ENCODE measurements at regions not wholly inside any gene's neighbourhood (a gene's known extent, or its start where the extent isn't known, plus 50 kb on each side); places are given as distances from the start of the nearest gene placed in this dataset.
A peak's percentile ranks its signal among the peaks of the same experiment; 100 is the strongest.

GRCh38 chr6:142523515-142524375 lies 221.9 kb downstream of the ADGRG6 start:
- TF ChIP-seq CTCF (IDR thresholded peaks at IDR 0.05; ENCODE audit: low read depth, low read length): no peak

GRCh38 chr6:142530566-142530965 lies 228.8 kb downstream of the ADGRG6 start:
- DNase-seq (ENCODE audit: low read depth in 2 of 2): peak in 1 of 2 donors; percentile 20
- TF ChIP-seq CTCF (IDR thresholded peaks at IDR 0.05; ENCODE audit: low read depth, low read length): no peak
- H3K4me3 ChIP-seq (replicated peaks in 1 of 2; ENCODE audit: low read depth in 2 of 2, low read length in 2 of 2): no peak overlapping the region

More at GRCh38 chr6:142523515-142524375, 221.9 kb downstream of the ADGRG6 start:
- no peak overlapping the region for H3K4me3 ChIP-seq (replicated peaks in 1 of 2; ENCODE audit: low read depth in 2 of 2, low read length in 2 of 2)
- peak; percentile 8 to 49 for DNase-seq (ENCODE audit: low read depth in 2 of 2)

GRCh38 chr6:142531727-142532126 lies 229.9 kb downstream of the ADGRG6 start:
- no peak for DNase-seq (ENCODE audit: low read depth in 2 of 2)
- H3K4me3 ChIP-seq (replicated peaks in 1 of 2; ENCODE audit: low read depth in 2 of 2, low read length in 2 of 2): no peak overlapping the region
- no peak for TF ChIP-seq CTCF (IDR thresholded peaks at IDR 0.05; ENCODE audit: low read depth, low read length)

GRCh38 chr6:142534076-142534475 lies 232.3 kb downstream of the ADGRG6 start:
- no peak overlapping the region for H3K4me3 ChIP-seq (replicated peaks in 1 of 2; ENCODE audit: low read depth in 2 of 2, low read length in 2 of 2)
- no peak for TF ChIP-seq CTCF (IDR thresholded peaks at IDR 0.05; ENCODE audit: low read depth, low read length)
- DNase-seq (ENCODE audit: low read depth in 2 of 2): no peak

- TF ChIP-seq CTCF (IDR thresholded peaks at IDR 0.05; ENCODE audit: low read depth, low read length): no peak
- no peak overlapping the region for H3K4me3 ChIP-seq (replicated peaks in 1 of 2; ENCODE audit: low read depth in 2 of 2, low read length in 2 of 2)
- DNase-seq (ENCODE audit: low read depth in 2 of 2): no peak
These were observed 232.7 kb downstream of the ADGRG6 start for GRCh38 chr6:142534484-142534883.

- no peak overlapping the region for H3K4me3 ChIP-seq (replicated peaks in 1 of 2; ENCODE audit: low read depth in 2 of 2, low read length in 2 of 2)
- DNase-seq (ENCODE audit: low read depth in 2 of 2): peak; percentile 35 to 65
- peak; percentile 68 for TF ChIP-seq CTCF (IDR thresholded peaks at IDR 0.05; ENCODE audit: low read depth, low read length)
These were observed 236.0 kb downstream of the ADGRG6 start for GRCh38 chr6:142537612-142538478.

Data from cardiac fibroblast (primary cell).